OCI-LY1 (cell line): ENCODE measurements at regions not wholly inside any gene's neighbourhood (a gene's known extent, or its start where the extent isn't known, plus 50 kb on each side); places are given as distances from the start of the nearest gene placed in this dataset.

ENCODE experiments used
- H2AFZ ChIP-seq: fragments of 200-600 bp; sonication (generic), shearing (Covaris generic); 2 replicates; pipeline ENCODE4 v1.6.0; 2014; ENCODE audit warnings: antibody characterized with exemption, mild to moderate bottlenecking, low read length
- H3F3A ChIP-seq: fragments of 200-600 bp; sonication (generic), shearing (Covaris generic); 2 replicates; pipeline ENCODE4 v1.6.0; 2014; ENCODE audit warnings: mild to moderate bottlenecking, antibody characterized with exemption, low read length, moderate library complexity; ENCODE audit not compliant: insufficient read depth
- H3K27ac ChIP-seq: fragments of 200-600 bp; sonication (generic); 2 replicates; pipeline ENCODE4 v1.5.1; 2014; ENCODE audit warnings: low read length, mixed run types, mild to moderate bottlenecking, low read depth; ENCODE audit not compliant: poor library complexity, severe bottlenecking
- H3K27me3 ChIP-seq: fragments of 200-600 bp; sonication (generic); 2 replicates; pipeline ENCODE4 v1.6.0; 2014; ENCODE audit warnings: antibody characterized with exemption, mild to moderate bottlenecking, low read length, moderate library complexity; ENCODE audit not compliant: insufficient read depth
- H3K36me3 ChIP-seq: fragments of 200-600 bp; sonication (generic); 2 replicates; pipeline ENCODE4 v1.6.1; 2014; ENCODE audit warnings: mild to moderate bottlenecking, antibody characterized with exemption, low read length, moderate library complexity, mixed read lengths; ENCODE audit not compliant: insufficient read depth
- H3K4me1 ChIP-seq: fragments of 200-600 bp; sonication (generic); 2 replicates; pipeline ENCODE4 v1.5.1; 2014; ENCODE audit warnings: mild to moderate bottlenecking, low read length, moderate library complexity; ENCODE audit not compliant: insufficient read depth, severe bottlenecking
- H3K4me2 ChIP-seq: fragments of 200-600 bp; sonication (generic), shearing (Covaris generic); 2 replicates; pipeline ENCODE4 v1.6.1; 2014; ENCODE audit warnings: low read length
- H3K4me3 ChIP-seq: fragments of 200-600 bp; sonication (generic); 2 replicates; pipeline ENCODE4 v1.5.1; 2014; ENCODE audit warnings: low read length, low read depth, mild to moderate bottlenecking, mixed read lengths; ENCODE audit not compliant: poor library complexity, severe bottlenecking
- H3K79me2 ChIP-seq: fragments of 200-600 bp; shearing (Covaris generic); 2 replicates; pipeline ENCODE4 v1.6.1; 2016; ENCODE audit warnings: mixed run types, low read length, mixed read lengths; ENCODE audit not compliant: insufficient read depth
- H3K9ac ChIP-seq: fragments of 200-600 bp; sonication (generic), shearing (Covaris generic); 2 replicates; pipeline ENCODE4 v1.6.1; 2014; ENCODE audit warnings: mild to moderate bottlenecking, low read length, mixed read lengths
- H3K9me2 ChIP-seq: fragments of 200-600 bp; sonication (generic), shearing (Covaris generic); 2 replicates; pipeline ENCODE4 v1.6.1; 2014; ENCODE audit warnings: low read depth, mild to moderate bottlenecking, low read length, mixed read lengths
- H3K9me3 ChIP-seq: fragments of 200-600 bp; shearing (Covaris generic); 2 replicates; pipeline ENCODE4 v1.6.1; 2014; ENCODE audit warnings: low read length, mixed read lengths
- H4K20me1 ChIP-seq: fragments of 200-600 bp; sonication (generic), shearing (Covaris generic); 2 replicates; pipeline ENCODE4 v1.6.0; 2016; ENCODE audit warnings: mild to moderate bottlenecking, low read length; ENCODE audit not compliant: insufficient read depth
- CTCF ChIP-seq: fragments of 200-600 bp; sonication (generic), shearing (Covaris generic); IDR thresholded peaks from 2 replicates; pipeline ENCODE4 v1.5.1; 2017; ENCODE audit warnings: mild to moderate bottlenecking, antibody characterized with exemption, low read length, moderate library complexity, mixed read lengths
- EZH2 ChIP-seq: fragments of 200-600 bp; sonication (generic), shearing (Covaris generic); IDR thresholded peaks from 2 replicates; pipeline ENCODE4 v1.8.0; 2017; ENCODE audit warnings: borderline replicate concordance, mixed run types, mild to moderate bottlenecking, antibody characterized with exemption, low read length, moderate library complexity, mixed read lengths

GRCh38 chr2:6222296-6222695 is 530.1 kb downstream of the SOX11 start:
- H2AFZ ChIP-seq: no peak overlapping the region
- no peaks in the 10 kb centered on the region for H4K20me1 ChIP-seq
- H3K9me3 ChIP-seq: no peaks in the 10 kb centered on the region
- no peak for TF ChIP-seq CTCF
- TF ChIP-seq EZH2: no peak
- no peaks in the 10 kb centered on the region for H3K27me3 ChIP-seq
- no peak overlapping the region for H3K27ac ChIP-seq
- H3K9me2 ChIP-seq: no peaks in the 10 kb centered on the region
- no peak overlapping the region for H3K9ac ChIP-seq
- no peaks in the 10 kb centered on the region for H3K79me2 ChIP-seq
- no peak overlapping the region for H3K4me2 ChIP-seq
- H3K36me3 ChIP-seq: no peaks in the 10 kb centered on the region
- peaks cover 52% of the 10 kb centered on the region for H3K4me1 ChIP-seq
- no peaks in the 10 kb centered on the region for H3F3A ChIP-seq
- no peak overlapping the region for H3K4me3 ChIP-seq

- H3K79me2 ChIP-seq: no peaks in the 10 kb centered on the region
- no peaks in the 10 kb centered on the region for H3K9me2 ChIP-seq
- TF ChIP-seq EZH2: no peak
- TF ChIP-seq CTCF: no peak
- H3K4me3 ChIP-seq: no peak overlapping the region
- peak overlapping the region; percentile 32; the same call in 1 of the 2 replicates for H3K4me2 ChIP-seq
- no peaks in the 10 kb centered on the region for H3K9me3 ChIP-seq
- H3K27me3 ChIP-seq: no peaks in the 10 kb centered on the region
- H4K20me1 ChIP-seq: no peaks in the 10 kb centered on the region
- peak overlapping the region; percentile 62 for H3K27ac ChIP-seq
- peak overlapping the region; percentile 35; the same call in 1 of the 2 replicates for H3K9ac ChIP-seq
- H3K36me3 ChIP-seq: no peaks in the 10 kb centered on the region
- H2AFZ ChIP-seq: no peak overlapping the region
- no peaks in the 10 kb centered on the region for H3F3A ChIP-seq
- peaks cover 49% of the 10 kb centered on the region for H3K4me1 ChIP-seq
These were observed 532.1 kb downstream of the SOX11 start for GRCh38 chr2:6224267-6224666.

GRCh38 chr2:6228251-6228650 is 536.1 kb downstream of the SOX11 start:
- no peak overlapping the region for H3K4me2 ChIP-seq
- TF ChIP-seq CTCF: no peak
- TF ChIP-seq EZH2: no peak
- H3F3A ChIP-seq: no peaks in the 10 kb centered on the region
- no peak overlapping the region for H3K9ac ChIP-seq
- H3K36me3 ChIP-seq: no peaks in the 10 kb centered on the region
- no peak overlapping the region for H2AFZ ChIP-seq
- no peak overlapping the region for H3K27ac ChIP-seq
- H4K20me1 ChIP-seq: no peaks in the 10 kb centered on the region
- H3K4me1 ChIP-seq: peaks cover 26% of the 10 kb centered on the region
- no peaks in the 10 kb centered on the region for H3K79me2 ChIP-seq
- H3K27me3 ChIP-seq: no peaks in the 10 kb centered on the region
- H3K4me3 ChIP-seq: no peak overlapping the region
- H3K9me2 ChIP-seq: no peaks in the 10 kb centered on the region
- peaks cover 6% of the 10 kb centered on the region; the same call in 1 of the 2 replicates for H3K9me3 ChIP-seq
